ENCODE measurements at regions not wholly inside any gene's neighbourhood (a gene's known extent, or its start where the extent isn't known, plus 50 kb on each side); places are given as distances from the start of the nearest gene placed in this dataset.

- 78 to 84% methylated on average over 2 of the region's 2 CpGs for WGBS, 2 donors
- no peak for DNase-seq (ENCODE audit: low spot score in 2 of 2)
- TF ChIP-seq, protein P1, sequence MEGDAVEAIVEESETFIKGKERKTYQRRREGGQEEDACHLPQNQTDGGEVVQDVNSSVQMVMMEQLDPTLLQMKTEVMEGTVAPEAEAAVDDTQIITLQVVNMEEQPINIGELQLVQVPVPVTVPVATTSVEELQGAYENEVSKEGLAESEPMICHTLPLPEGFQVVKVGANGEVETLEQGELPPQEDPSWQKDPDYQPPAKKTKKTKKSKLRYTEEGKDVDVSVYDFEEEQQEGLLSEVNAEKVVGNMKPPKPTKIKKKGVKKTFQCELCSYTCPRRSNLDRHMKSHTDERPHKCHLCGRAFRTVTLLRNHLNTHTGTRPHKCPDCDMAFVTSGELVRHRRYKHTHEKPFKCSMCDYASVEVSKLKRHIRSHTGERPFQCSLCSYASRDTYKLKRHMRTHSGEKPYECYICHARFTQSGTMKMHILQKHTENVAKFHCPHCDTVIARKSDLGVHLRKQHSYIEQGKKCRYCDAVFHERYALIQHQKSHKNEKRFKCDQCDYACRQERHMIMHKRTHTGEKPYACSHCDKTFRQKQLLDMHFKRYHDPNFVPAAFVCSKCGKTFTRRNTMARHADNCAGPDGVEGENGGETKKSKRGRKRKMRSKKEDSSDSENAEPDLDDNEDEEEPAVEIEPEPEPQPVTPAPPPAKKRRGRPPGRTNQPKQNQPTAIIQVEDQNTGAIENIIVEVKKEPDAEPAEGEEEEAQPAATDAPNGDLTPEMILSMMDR (IDR thresholded peaks at IDR 0.05): no peak
- TF ChIP-seq POLR2A (IDR thresholded peaks at IDR 0.05): no peak
- no peak overlapping the region for H3K4me3 ChIP-seq (ENCODE audit: low read depth, poor library complexity, severe bottlenecking)
- intact Hi-C loops (cut with DNase I; ENCODE audit: low total_unique reads): no loop called here
Measured at GRCh38 chr3:67305160-67305559, 307.1 kb downstream of the KBTBD8 start.

GRCh38 chr3:67305922-67306321, 307.8 kb downstream of the KBTBD8 start:
- no peak for DNase-seq (ENCODE audit: low spot score in 2 of 2)
- TF ChIP-seq POLR2A (IDR thresholded peaks at IDR 0.05): no peak
- TF ChIP-seq, protein P1 (IDR thresholded peaks at IDR 0.05): no peak
- intact Hi-C loops (cut with DNase I; ENCODE audit: low total_unique reads): no loop called here
- H3K4me3 ChIP-seq (ENCODE audit: low read depth, poor library complexity, severe bottlenecking): no peak overlapping the region
- 86 to 87% methylated on average over 2 of the region's 2 CpGs for WGBS, 2 donors

- intact Hi-C loops (cut with DNase I; ENCODE audit: low total_unique reads): no loop called here
- WGBS, 2 donors: 61 to 65% methylated on average over 4 of the region's 4 CpGs
- TF ChIP-seq, protein P1 (IDR thresholded peaks at IDR 0.05): no peak
- TF ChIP-seq POLR2A (IDR thresholded peaks at IDR 0.05): no peak
- no peak overlapping the region for H3K4me3 ChIP-seq (ENCODE audit: low read depth, poor library complexity, severe bottlenecking)
- no peak for DNase-seq (ENCODE audit: low spot score in 2 of 2)
Measured at GRCh38 chr3:67311440-67311839, 313.3 kb downstream of the KBTBD8 start.

DNA sequence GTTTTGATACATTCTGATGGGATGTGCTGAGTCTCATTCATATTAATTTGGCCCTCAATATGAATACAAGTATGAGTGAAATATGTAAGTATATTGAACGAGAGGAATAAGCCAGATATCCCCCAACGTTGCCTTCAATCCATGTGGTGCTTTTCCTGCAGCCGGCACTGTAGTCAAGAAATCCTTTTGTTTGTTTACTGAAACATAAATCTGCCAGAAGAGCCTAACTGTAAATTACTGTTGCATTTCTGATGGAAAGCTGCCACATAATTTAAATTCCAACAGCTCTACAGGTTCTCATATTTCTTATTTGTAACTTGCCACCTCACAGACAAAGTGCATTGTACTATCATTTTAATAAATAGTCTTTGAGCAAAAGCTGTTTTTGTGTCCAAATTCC, 314.0 kb downstream of the KBTBD8 start:
- WGBS, 2 donors: 30 to 31% methylated on average over 3 of the region's 3 CpGs
- no peak for TF ChIP-seq POLR2A (IDR thresholded peaks at IDR 0.05)
- TF ChIP-seq, protein P1 (IDR thresholded peaks at IDR 0.05): no peak
- intact Hi-C loops (cut with DNase I; ENCODE audit: low total_unique reads): no loop called here
- no peak for DNase-seq (ENCODE audit: low spot score in 2 of 2)
- no peak overlapping the region for H3K4me3 ChIP-seq (ENCODE audit: low read depth, poor library complexity, severe bottlenecking)

DNA sequence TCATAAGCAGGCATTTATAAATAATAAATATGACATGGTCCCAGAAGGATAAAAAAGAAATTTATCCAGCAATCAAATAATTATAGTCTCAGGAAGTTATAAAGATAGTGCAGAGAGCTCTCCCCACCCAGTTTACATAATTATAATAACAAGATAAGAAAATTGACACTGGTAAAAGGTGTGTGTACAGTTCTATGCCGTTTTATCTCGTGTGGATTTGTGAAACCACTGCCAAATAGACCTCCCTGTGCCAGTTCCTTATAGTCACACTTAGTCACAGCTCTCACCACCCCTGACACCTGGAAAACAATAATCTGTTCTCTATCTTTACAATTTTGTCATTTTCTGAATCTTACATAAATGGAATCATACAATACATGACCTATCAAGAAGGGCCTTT, 320.1 kb downstream of the KBTBD8 start:
- TF ChIP-seq, protein P1 (IDR thresholded peaks at IDR 0.05): no peak
- TF ChIP-seq POLR2A (IDR thresholded peaks at IDR 0.05): no peak
- H3K4me3 ChIP-seq (ENCODE audit: low read depth, poor library complexity, severe bottlenecking): no peak overlapping the region
- DNase-seq (ENCODE audit: low spot score in 2 of 2): no peak
- WGBS, 2 donors: 40 to 49% methylated on average over 2 of the region's 2 CpGs
- intact Hi-C loops (cut with DNase I; ENCODE audit: low total_unique reads): no loop called here

DNA sequence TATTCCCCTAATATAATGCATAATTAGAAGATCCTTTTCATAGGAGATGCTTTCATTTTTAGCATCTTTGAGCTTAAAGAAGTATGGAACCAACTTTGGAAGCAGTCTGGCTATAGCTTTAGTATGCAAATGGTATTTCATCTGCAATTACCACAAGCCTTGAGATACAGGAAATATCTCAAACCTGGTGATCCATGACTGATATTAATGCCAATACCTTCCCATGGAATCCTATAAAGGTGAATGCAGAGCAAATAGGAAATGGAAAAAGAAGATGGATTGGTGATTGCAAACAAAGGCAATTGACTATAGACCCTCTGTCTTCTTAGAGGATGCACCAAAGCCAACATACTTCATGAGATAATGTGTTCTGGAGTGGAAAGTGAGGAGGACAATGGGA, 326.4 kb downstream of the KBTBD8 start:
- TF ChIP-seq, protein P1 (IDR thresholded peaks at IDR 0.05): no peak
- intact Hi-C loops (cut with DNase I; ENCODE audit: low total_unique reads): no loop called here
- DNase-seq (ENCODE audit: low spot score in 2 of 2): no peak

More for the DNA sequence above, 326.4 kb downstream of the KBTBD8 start:
- no peak overlapping the region for H3K4me3 ChIP-seq (ENCODE audit: low read depth, poor library complexity, severe bottlenecking)

Data from lower leg skin (tissue), 4 donors.